Natural killer cell (primary cell): ENCODE measurements at regions not wholly inside any gene's neighbourhood (a gene's known extent, or its start where the extent isn't known, plus 50 kb on each side); places are given as distances from the start of the nearest gene placed in this dataset.

Experiments
- ATAC-seq, 3 donors: fragments of 150-1000 bp in 2 of 3; fragments of 200-7000 bp in 1 of 3; cut with Tn5 transposase; 1 replicate in 1 of 3; 2 replicates in 2 of 3; pipeline ENCODE4 v1.10.0; 2021; ENCODE audit warnings: mild to moderate bottlenecking in 2 of 3, moderate library complexity in 2 of 3
- DNase-seq, 2 donors: peaks; one replicate each; pipeline versions ENCODE4 v3.0.0 to v3.0.0-alpha.2; 2013 to 2021; ENCODE audit warnings: mixed read lengths in 1 of 2
- H3K27ac ChIP-seq: one replicate; pipeline ENCODE4 v1.5.1; 2013; ENCODE audit warnings: mild to moderate bottlenecking, low read length
- H3K27me3 ChIP-seq: one replicate; pipeline ENCODE4 v1.6.1; 2013; ENCODE audit warnings: low read length; ENCODE audit not compliant: control insufficient read depth, insufficient read depth
- H3K36me3 ChIP-seq: one replicate; pipeline ENCODE4 v1.6.1; 2013; ENCODE audit warnings: low read length; ENCODE audit not compliant: control insufficient read depth, insufficient read depth
- H3K4me1 ChIP-seq: one replicate; pipeline ENCODE4 v1.6.1; 2013; ENCODE audit warnings: low read length; ENCODE audit not compliant: control insufficient read depth, insufficient read depth
- H3K4me3 ChIP-seq: one replicate; pipeline ENCODE4 v1.5.1; 2013; ENCODE audit warnings: low read length
- H3K9me3 ChIP-seq: one replicate; pipeline ENCODE4 v1.6.1; 2013; ENCODE audit warnings: low read length; ENCODE audit not compliant: control insufficient read depth, insufficient read depth
- H3K27ac Mint-ChIP-seq, 2 donors: one replicate each; pipeline ENCODE4 v1.8.0; 2022; ENCODE audit warnings: mild to moderate bottlenecking in 2 of 2, mixed read lengths in 2 of 2, moderate library complexity in 1 of 2
- H3K27me3 Mint-ChIP-seq, 2 donors: one replicate each; pipeline ENCODE4 v1.8.0; 2022; ENCODE audit warnings: low read depth in 2 of 2, mixed read lengths in 2 of 2
- H3K36me3 Mint-ChIP-seq: one replicate; pipeline ENCODE4 v1.8.0; 2022; ENCODE audit warnings: mixed read lengths
- H3K4me1 Mint-ChIP-seq, 2 donors: one replicate each; pipeline ENCODE4 v1.8.0; 2022; ENCODE audit warnings: mixed read lengths in 2 of 2
- H3K4me3 Mint-ChIP-seq: one replicate; pipeline ENCODE4 v1.8.0; 2022; ENCODE audit warnings: mild to moderate bottlenecking, moderate library complexity, mixed read lengths
- H3K9me3 Mint-ChIP-seq, 2 donors: one replicate each; pipeline ENCODE4 v1.8.0; 2022; ENCODE audit warnings: mixed read lengths in 2 of 2
- WGBS: methylation state at CpG from one replicate; pipeline ENCODE4 v1.1.7; 2013; ENCODE audit warnings: missing lambda C conversion rate; ENCODE audit not compliant: insufficient coverage; 5-methylcytosine and 5-hydroxymethylcytosine counted together
- intact Hi-C: fragments of 100-400 bp; cut with micrococcal nuclease; formaldehyde crosslinking; loops from one replicate; pipeline ENCODE4 v1.14.2; 2022
- TF ChIP-seq, protein P1 (sequence below): fragments of 200-600 bp; IDR thresholded peaks from one replicate; pipeline ENCODE4 v1.8.0; 2022; ENCODE audit warnings: antibody characterized with exemption

DNA sequence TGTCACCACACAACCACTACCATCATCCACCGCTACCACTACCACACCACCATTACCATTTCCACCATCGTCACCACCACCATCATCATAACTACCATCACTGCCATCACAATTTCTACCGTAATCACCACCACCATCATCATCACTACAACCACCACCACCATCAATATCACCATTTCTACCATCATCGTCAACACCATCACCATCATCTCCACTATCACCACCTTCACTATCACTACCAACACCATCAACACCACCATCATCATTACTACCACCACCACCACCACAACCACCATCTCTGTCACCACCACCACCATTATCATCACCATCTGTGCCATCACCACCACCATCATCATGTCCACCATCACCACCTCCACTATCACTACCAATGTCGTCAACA lies 524.5 kb upstream of the C16orf82 start:
- Histone ChIP-seq H3K36me3 (no peaks in the 10 kb centered on the region), H3K9me3 (no peaks in the 10 kb centered on the region), H3K4me3 (no peak overlapping the region), H3K27me3 (no peaks in the 10 kb centered on the region), H3K27ac (no peak overlapping the region), H3K4me1 (no peaks in the 10 kb centered on the region)
- Mint-ChIP-seq H3K4me1 (no peaks in the 10 kb centered on the region), H3K36me3 (no peaks in the 10 kb centered on the region), H3K27ac (no peak overlapping the region), H3K27me3 (peaks cover 0 to 2% of the 10 kb centered on the region in 2 donors), H3K4me3 (no peak overlapping the region), H3K9me3 (no peaks in the 10 kb centered on the region)
- intact Hi-C loops, result no loop called here
- DNase-seq, result no peak
- ATAC-seq, result peak in 1 of 3 donors; percentile 35
- 96% methylated on average over 5 of the region's 5 CpGs for WGBS
- TF ChIP-seq, protein P1, sequence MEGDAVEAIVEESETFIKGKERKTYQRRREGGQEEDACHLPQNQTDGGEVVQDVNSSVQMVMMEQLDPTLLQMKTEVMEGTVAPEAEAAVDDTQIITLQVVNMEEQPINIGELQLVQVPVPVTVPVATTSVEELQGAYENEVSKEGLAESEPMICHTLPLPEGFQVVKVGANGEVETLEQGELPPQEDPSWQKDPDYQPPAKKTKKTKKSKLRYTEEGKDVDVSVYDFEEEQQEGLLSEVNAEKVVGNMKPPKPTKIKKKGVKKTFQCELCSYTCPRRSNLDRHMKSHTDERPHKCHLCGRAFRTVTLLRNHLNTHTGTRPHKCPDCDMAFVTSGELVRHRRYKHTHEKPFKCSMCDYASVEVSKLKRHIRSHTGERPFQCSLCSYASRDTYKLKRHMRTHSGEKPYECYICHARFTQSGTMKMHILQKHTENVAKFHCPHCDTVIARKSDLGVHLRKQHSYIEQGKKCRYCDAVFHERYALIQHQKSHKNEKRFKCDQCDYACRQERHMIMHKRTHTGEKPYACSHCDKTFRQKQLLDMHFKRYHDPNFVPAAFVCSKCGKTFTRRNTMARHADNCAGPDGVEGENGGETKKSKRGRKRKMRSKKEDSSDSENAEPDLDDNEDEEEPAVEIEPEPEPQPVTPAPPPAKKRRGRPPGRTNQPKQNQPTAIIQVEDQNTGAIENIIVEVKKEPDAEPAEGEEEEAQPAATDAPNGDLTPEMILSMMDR, result no peak

DNA sequence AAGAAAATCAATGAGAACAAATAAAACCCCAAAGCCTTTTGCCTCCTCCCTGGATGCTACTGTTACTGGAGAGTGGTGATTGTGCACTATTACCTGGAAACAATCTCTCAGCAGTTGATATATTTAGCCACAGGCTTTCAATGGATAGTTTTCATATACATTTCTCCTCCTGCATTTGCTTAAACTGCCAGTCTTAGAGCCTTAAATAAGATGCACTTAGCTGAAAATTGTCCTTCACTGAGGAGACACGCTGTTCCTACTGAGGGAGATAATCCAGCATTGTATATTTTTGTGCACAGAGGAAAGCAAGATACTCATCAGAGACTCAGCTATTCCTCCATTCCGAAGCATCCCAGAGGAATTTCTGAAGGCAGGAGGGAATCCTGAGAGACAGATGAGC lies 520.2 kb upstream of the C16orf82 start:
- Histone ChIP-seq H3K9me3 (no peaks in the 10 kb centered on the region), H3K27ac (no peak overlapping the region), H3K4me3 (no peak overlapping the region), H3K27me3 (no peaks in the 10 kb centered on the region), H3K36me3 (no peaks in the 10 kb centered on the region), H3K4me1 (no peaks in the 10 kb centered on the region)
- Mint-ChIP-seq H3K27me3 (peaks cover 0 to 4% of the 10 kb centered on the region in 2 donors), H3K36me3 (no peaks in the 10 kb centered on the region), H3K9me3 (no peaks in the 10 kb centered on the region), H3K27ac (no peak overlapping the region), H3K4me1 (no peaks in the 10 kb centered on the region), H3K4me3 (no peak overlapping the region)
- 78% methylated on average over 2 of the region's 2 CpGs for WGBS
- intact Hi-C loops, result no loop called here
- DNase-seq, result no peak
- ATAC-seq, result no peak
- TF ChIP-seq, protein P1, result no peak

DNA sequence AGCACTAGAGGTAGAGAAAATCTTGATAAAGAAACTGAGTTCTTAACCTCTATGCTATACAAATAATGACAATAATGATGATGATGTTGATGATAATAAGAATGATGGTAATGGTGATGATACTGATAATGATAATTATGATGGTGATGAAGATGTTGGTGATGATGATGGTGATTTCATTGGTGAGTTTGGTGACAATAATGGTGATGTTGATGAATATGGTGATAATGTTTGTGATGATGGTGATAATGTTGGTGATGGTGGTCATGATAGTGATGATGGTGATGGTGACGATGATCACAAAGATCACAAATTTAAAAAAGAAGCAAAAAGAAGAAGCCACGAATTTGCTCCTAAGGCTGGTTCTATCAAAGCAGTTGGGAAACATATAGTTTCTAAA lies 519.0 kb upstream of the C16orf82 start:
- Histone ChIP-seq H3K4me3 (no peak overlapping the region), H3K36me3 (no peaks in the 10 kb centered on the region), H3K4me1 (no peaks in the 10 kb centered on the region), H3K9me3 (no peaks in the 10 kb centered on the region), H3K27me3 (no peaks in the 10 kb centered on the region), H3K27ac (no peak overlapping the region)
- no peak overlapping the region for H3K4me3 Mint-ChIP-seq
- TF ChIP-seq, protein P1, result no peak
- WGBS, result 76% methylated on average over 2 of the region's 2 CpGs
- no peak for DNase-seq
- H3K36me3 Mint-ChIP-seq, result no peaks in the 10 kb centered on the region
- no peak for ATAC-seq
- H3K27me3 Mint-ChIP-seq, result peaks cover 6 to 8% of the 10 kb centered on the region in 2 donors
- no peaks in the 10 kb centered on the region for H3K9me3 Mint-ChIP-seq
- H3K4me1 Mint-ChIP-seq, result no peaks in the 10 kb centered on the region
- intact Hi-C loops, result no loop called here
- no peak overlapping the region for H3K27ac Mint-ChIP-seq

DNA sequence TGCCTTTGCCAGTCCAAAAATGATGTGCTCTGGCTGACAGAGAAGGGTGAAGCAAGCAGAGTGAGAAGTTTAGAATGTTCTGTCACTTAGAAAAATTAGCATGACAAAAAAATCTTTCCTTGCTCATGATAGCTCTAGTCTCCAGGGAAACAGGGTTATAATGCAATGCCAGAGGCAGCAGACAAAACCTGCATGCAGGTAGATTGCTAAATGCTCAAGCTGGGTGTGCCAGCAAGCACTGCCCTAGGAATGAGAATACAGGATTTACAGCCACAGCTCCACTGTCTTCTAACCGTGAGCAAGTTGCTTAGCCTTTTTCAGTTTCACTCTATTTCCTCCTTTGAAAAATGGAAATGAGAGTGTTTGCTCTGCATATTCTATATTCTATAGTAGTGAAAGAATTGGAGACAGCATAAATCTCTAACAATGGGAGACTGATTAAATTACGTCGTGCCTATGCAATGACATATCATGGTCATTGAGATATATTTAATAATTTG lies 516.6 kb upstream of the C16orf82 start:
- intact Hi-C loops, result no loop called here
- Mint-ChIP-seq H3K4me1 (no peaks in the 10 kb centered on the region), H3K36me3 (no peaks in the 10 kb centered on the region), H3K9me3 (no peaks in the 10 kb centered on the region), H3K27me3 (peaks cover 17% of the 10 kb centered on the region in 2 donors), H3K4me3 (no peak overlapping the region), H3K27ac (no peak overlapping the region)
- ATAC-seq (no peak), DNase-seq (no peak)
- TF ChIP-seq, protein P1, result no peak
- Histone ChIP-seq H3K9me3 (no peaks in the 10 kb centered on the region), H3K4me1 (no peaks in the 10 kb centered on the region), H3K27ac (no peak overlapping the region), H3K4me3 (no peak overlapping the region), H3K36me3 (no peaks in the 10 kb centered on the region), H3K27me3 (no peaks in the 10 kb centered on the region)
- WGBS, result 86% methylated on average over 1 of the region's 3 CpGs
